HCEC 1CT (cell line): ENCODE measurements at regions not wholly inside any gene's neighbourhood (a gene's known extent, or its start where the extent isn't known, plus 50 kb on each side); places are given as distances from the start of the nearest gene placed in this dataset.

ENCODE experiments used
- DNase-seq: peaks from one replicate; pipeline ENCODE4 v3.0.0-alpha.2; 2017

DNA sequence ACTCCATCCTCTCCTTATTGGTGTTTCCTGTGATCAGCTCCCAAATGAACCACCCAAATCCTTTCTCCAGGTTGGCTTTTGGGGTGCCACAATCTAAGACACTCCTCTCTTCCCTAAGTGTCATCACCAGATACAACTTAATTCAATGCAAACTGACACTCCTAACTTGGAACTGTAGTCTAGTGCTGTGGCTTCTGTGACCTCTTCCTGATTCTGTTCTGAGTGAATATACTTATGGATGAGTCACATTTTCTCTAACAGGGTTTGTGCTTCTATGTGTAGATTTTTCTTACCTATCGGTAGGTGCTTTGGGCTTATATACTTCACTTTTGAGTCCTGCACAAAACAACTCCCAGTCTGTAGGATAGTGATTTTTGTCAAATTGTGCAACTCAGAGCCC is 141.3 kb upstream of the MAOA start:
- DNase-seq: no peak

DNA sequence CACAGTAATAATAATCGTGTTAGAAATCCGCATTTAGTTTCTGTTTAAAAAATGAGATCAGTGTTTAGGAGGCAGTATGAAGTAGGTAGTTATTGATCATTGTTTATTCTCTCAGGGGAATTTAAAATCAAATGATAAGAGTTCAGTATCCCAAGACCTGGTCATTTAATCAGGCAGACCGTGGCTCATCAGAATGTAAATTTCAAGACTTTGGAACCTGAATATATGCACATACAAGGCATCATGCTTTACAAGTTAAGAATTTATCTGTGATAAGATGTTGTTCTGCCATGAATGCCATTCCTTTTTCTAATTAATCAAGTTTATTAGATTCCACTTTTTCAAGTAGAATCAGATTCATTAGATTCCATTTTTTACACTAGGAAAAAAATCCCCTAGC is 133.5 kb upstream of the MAOA start:
- DNase-seq: no peak

DNA sequence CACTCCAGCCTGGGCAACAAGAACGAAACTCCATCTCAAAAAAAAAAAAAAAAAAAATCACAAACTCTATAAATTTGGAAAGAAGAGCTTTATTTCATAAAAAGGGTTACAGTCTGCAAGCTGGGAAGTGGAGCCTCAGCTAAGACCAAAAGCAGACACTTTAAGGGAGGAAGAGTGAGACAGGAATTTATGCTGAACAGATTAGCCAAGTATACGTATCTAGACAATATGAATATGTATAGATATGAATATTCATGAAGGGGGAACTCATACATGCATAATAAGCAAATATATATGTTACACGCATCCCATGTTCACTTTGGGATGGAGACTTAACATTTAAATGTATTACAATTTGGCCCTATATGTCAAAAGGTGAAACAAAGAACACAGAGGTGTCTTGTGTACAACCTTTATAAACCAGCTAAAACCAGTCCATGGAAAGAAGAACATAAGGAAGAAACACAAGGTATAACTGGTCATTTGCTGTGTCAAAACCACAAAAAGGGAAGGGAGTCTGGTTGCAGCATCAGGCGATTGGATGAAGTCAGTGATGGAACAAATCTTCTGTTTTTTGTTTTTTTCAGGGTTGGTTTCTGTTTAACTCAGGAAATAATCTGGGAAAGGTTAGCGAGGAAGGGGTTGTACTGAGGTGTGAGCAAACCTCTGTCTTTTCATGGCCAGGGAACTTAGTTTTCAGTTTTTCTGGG is 130.0 kb upstream of the MAOA start:
- no peak for DNase-seq

DNA sequence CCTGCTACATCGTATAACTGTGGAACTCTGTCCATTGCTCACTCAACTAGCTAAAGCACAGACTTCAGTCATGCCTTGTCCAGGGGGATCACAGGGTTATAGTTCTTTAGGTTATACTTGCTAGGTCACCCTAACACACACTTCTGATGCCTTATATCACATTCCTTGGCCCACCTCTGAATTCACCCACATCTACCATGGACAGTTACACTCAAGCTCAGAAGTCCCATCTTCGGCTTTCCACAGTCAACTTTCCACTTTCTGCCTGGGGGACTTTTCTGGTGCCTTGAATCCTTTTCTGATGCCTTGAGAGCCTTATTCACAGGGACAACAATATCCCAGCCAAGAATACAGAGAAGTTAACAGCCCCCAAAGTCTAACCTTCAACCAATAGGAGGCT is 129.2 kb upstream of the MAOA start:
- DNase-seq: no peak

- no peak for DNase-seq
Measured at GRCh38 chrX:43527801-43528200, 128.3 kb upstream of the MAOA start.

- no peak for DNase-seq
Measured at GRCh38 chrX:43530837-43531236, 125.3 kb upstream of the MAOA start.

- no peak for DNase-seq
Measured at GRCh38 chrX:43540318-43540717, 115.8 kb upstream of the MAOA start.

GRCh38 chrX:43551590-43551989 is 104.5 kb upstream of the MAOA start:
- DNase-seq: no peak

DNA sequence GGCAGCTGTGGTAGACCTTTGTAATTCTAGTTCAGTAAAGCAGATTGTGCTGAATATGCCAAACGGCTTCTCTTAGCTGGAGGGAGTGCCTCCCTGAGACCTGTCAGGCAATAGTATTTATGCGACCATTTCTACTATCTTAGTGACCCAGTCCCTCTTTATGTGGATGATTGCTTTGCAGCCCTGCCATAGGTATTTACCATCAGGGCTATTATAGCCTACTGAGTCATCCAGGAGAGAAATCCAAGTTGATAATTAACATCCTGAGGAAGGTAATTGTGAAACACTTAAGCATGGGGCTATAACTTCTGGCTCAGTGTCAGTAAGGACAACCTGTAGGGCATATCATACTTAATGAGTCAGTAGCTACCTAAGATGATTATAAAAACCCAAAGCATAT is 103.9 kb upstream of the MAOA start:
- DNase-seq: no peak

GRCh38 chrX:43552703-43553102 is 103.4 kb upstream of the MAOA start:
- DNase-seq: no peak

- no peak for DNase-seq
Measured at GRCh38 chrX:43553257-43553656, 102.8 kb upstream of the MAOA start.

DNA sequence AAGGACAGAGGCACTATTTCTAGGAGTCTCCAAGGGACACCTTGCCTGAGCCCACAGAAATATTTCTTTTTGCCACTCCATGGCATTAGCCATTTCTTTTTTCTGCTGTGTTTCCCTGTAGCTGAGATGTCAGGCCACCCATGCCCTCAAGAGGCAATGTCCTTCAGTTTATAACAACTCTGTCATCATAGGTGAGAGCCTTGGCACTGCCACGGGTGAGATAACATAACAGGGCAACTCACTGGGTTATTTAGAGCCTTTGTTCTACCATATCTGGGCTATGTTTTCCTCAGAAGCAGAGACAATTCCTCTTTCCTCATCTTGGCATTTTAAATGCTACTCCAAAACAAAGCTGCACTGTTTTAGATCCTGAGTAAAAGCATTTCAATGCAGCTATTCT is 99.9 kb upstream of the MAOA start:
- DNase-seq: no peak

DNA sequence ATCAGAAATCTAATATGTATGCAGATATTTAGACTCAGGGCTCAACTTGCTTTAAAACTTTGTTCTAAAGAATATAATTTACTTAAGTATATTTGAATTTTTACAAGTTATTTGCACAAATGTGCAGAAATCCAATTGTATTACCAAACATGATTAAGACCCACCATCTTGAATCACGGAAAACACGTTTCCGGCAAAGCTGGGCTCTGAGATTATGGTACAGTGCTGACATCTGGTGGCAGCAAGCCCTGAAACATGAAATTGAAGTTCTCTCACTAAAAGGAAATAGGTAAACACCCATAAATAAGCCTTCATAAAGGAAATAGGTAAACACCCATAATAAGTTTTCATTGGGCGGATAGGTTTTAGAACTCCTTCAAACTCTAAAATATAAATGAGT is 98.3 kb upstream of the MAOA start:
- peak; percentile 28 for DNase-seq

GRCh38 chrX:43559644-43560043 is 96.5 kb upstream of the MAOA start:
- peak; percentile 24 for DNase-seq

- DNase-seq: no peak
Measured at GRCh38 chrX:43560247-43560946, 95.7 kb upstream of the MAOA start.

- DNase-seq: peak; percentile 29
Measured at GRCh38 chrX:43562372-43562771, 93.7 kb upstream of the MAOA start.

DNA sequence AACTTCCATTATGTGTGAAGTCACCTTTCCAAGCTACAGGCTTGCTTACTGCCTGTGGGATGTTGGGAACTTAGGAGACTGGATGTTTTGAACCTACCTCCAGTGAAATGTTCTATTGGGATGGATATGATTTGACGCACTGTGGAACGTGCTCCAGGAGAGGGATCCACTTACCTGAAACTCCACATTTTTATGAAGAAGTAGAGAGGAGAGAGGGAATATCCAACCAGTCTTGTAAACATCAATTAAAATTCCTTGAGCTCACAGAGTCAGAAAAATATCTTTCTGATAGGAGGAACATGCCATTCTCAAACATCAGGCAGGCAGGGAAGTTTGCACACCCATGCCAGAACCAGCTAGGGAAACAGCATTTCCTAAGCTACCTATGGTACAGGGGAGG is 91.1 kb upstream of the MAOA start:
- DNase-seq: no peak

- DNase-seq: no peak
Measured at GRCh38 chrX:43566170-43566569, 89.9 kb upstream of the MAOA start.

- DNase-seq: no peak
Measured at GRCh38 chrX:43573441-43574015, 82.6 kb upstream of the MAOA start.

- DNase-seq: no peak
Measured at GRCh38 chrX:43580621-43581020, 75.5 kb upstream of the MAOA start.

- DNase-seq: no peak
Measured at GRCh38 chrX:43581167-43581566, 74.9 kb upstream of the MAOA start.

- peak; percentile 3 for DNase-seq
Measured at GRCh38 chrX:43581888-43582539, 74.1 kb upstream of the MAOA start.

GRCh38 chrX:43582540-43582913 is 73.6 kb upstream of the MAOA start:
- no peak for DNase-seq

DNA sequence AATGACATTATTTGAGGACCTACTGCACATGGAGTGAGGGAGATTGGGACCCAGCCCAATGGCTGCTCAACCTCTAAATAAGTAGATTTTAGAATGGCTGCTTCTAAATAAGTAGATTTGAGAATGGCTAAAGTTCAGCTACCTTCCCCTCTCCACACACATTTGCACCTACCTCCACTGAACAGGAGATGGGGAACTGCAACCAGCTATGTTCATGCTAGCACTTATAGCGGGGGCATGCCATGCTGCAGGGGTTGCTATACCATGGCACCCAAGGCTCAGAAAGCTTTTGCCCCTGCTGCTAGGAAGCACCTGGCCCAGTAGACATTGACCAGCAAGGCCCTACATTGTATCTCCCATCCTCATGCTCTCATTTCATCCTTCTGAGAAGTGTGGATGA is 70.2 kb upstream of the MAOA start:
- no peak for DNase-seq
